ENCODE measurements at regions not wholly inside any gene's neighbourhood (a gene's known extent, or its start where the extent isn't known, plus 50 kb on each side); places are given as distances from the start of the nearest gene placed in this dataset.

DNA sequence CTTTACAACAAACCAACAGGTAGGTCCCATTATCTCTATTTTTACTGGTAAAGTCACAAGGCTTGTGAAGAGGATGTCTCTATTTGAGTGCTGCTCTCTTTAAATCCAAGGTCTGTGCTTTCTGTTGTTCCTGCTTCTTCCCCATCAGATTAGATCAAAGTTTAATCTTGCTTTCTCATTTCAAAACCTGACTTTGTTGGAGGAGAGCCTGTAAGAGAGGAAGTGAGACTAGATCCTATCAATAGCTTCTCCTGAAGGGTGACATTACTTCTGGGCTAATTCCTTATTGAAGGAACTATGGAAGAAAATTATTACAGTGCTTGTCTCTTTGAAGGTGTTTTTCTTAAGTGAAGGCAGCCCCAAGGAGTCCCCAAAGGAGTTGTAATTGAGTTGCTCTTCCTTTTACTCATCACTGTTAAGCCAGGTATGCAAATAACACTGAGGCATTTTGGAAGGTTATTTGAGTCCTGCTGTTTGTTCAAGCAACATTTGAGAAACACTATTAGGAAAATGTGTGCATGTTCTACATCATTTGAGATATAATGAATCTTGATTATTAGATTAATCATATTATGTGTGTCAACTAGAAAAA is 146.2 kb upstream of the MBL2 start:
- no peak for DNase-seq (ENCODE audit: low read depth, low spot score)
- H3K4me2 ChIP-seq (ENCODE audit: control insufficient read depth, extremely low read depth, insufficient read depth, low read depth, low read length): no peak overlapping the region
- no peaks in the 10 kb centered on the region for H3K79me2 ChIP-seq (ENCODE audit: control insufficient read depth, insufficient read depth, low read length)
- no peaks in the 10 kb centered on the region for H3K9me1 ChIP-seq (ENCODE audit: control insufficient read depth, extremely low read depth, insufficient read depth, low read length)
- H3K27ac ChIP-seq (ENCODE audit: control insufficient read depth, insufficient read depth, low read length): no peak overlapping the region
- H3K9me3 ChIP-seq (ENCODE audit: control insufficient read depth, low read depth, low read length): no peaks in the 10 kb centered on the region
- H4K20me1 ChIP-seq (ENCODE audit: control insufficient read depth, extremely low read depth, insufficient read depth, low read length): no peaks in the 10 kb centered on the region
- no peak overlapping the region for H2AFZ ChIP-seq (ENCODE audit: control insufficient read depth, low read length)
- H3K4me3 ChIP-seq (ENCODE audit: control insufficient read depth in 2 of 3, extremely low read depth in 1 of 3, insufficient read depth in 2 of 3, low read depth in 1 of 3, low read length in 3 of 3): no peak overlapping the region
- H3K4me1 ChIP-seq (ENCODE audit: control insufficient read depth, extremely low read depth, insufficient read depth, low read length): no peaks in the 10 kb centered on the region
- dilution Hi-C loops (cut with MboI; ENCODE audit: extremely low pct_ligation_motif_present, low sequenced_read_pairs): no loop called here
- no peaks in the 10 kb centered on the region for H3K36me3 ChIP-seq (ENCODE audit: control insufficient read depth in 2 of 2, extremely low read depth in 1 of 2, insufficient read depth in 2 of 2, low read length in 2 of 2)
- FAIRE-seq: no peak
- no peaks in the 10 kb centered on the region for H3K27me3 ChIP-seq (ENCODE audit: control insufficient read depth, extremely low read depth, insufficient read depth, low read length)
- TF ChIP-seq, protein P1, sequence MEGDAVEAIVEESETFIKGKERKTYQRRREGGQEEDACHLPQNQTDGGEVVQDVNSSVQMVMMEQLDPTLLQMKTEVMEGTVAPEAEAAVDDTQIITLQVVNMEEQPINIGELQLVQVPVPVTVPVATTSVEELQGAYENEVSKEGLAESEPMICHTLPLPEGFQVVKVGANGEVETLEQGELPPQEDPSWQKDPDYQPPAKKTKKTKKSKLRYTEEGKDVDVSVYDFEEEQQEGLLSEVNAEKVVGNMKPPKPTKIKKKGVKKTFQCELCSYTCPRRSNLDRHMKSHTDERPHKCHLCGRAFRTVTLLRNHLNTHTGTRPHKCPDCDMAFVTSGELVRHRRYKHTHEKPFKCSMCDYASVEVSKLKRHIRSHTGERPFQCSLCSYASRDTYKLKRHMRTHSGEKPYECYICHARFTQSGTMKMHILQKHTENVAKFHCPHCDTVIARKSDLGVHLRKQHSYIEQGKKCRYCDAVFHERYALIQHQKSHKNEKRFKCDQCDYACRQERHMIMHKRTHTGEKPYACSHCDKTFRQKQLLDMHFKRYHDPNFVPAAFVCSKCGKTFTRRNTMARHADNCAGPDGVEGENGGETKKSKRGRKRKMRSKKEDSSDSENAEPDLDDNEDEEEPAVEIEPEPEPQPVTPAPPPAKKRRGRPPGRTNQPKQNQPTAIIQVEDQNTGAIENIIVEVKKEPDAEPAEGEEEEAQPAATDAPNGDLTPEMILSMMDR (optimal IDR thresholded peaks at IDR 0.05 in 1 of 3, IDR thresholded peaks at IDR 0.05 in 1 of 3, conservative IDR thresholded peaks at IDR 0.05 in 1 of 3; ENCODE audit: extremely low read depth in 1 of 3, insufficient read depth in 2 of 3, low read length in 3 of 3): no peak
- no peak for TF ChIP-seq EZH2 (IDR thresholded peaks at IDR 0.05; ENCODE audit: low read length)
- H3K9ac ChIP-seq (ENCODE audit: control insufficient read depth, extremely low read depth, insufficient read depth, low read length): no peak overlapping the region

DNA sequence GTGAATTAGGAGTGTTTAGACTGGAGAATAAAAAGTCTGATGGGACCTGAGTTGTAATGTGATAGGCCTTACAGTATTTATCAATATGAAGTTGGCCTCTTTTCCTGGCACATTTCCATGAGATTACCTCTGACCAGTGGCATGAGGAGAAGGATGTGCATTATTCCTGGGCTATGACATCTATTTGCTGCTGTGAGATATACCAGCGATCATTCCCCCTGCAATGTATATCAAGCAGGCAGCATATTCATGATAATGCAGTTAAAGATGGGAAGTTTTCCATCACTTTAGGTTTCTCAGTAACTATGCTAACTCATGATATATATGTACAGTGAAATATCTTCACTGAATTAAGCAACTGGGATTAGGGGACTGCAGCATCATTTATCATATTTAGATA is 142.8 kb upstream of the MBL2 start:
- Histone ChIP-seq H3K79me2 (ENCODE audit: control insufficient read depth, insufficient read depth, low read length) (no peaks in the 10 kb centered on the region), H2AFZ (ENCODE audit: control insufficient read depth, low read length) (no peak overlapping the region), H4K20me1 (ENCODE audit: control insufficient read depth, extremely low read depth, insufficient read depth, low read length) (no peaks in the 10 kb centered on the region), H3K27me3 (ENCODE audit: control insufficient read depth, extremely low read depth, insufficient read depth, low read length) (no peaks in the 10 kb centered on the region), H3K9me1 (ENCODE audit: control insufficient read depth, extremely low read depth, insufficient read depth, low read length) (no peaks in the 10 kb centered on the region), H3K4me1 (ENCODE audit: control insufficient read depth, extremely low read depth, insufficient read depth, low read length) (no peaks in the 10 kb centered on the region), H3K9ac (ENCODE audit: control insufficient read depth, extremely low read depth, insufficient read depth, low read length) (no peak overlapping the region), H3K4me2 (ENCODE audit: control insufficient read depth, extremely low read depth, insufficient read depth, low read depth, low read length) (no peak overlapping the region), H3K9me3 (ENCODE audit: control insufficient read depth, low read depth, low read length) (no peaks in the 10 kb centered on the region), H3K27ac (ENCODE audit: control insufficient read depth, insufficient read depth, low read length) (no peak overlapping the region), H3K4me3 (ENCODE audit: control insufficient read depth in 2 of 3, extremely low read depth in 1 of 3, insufficient read depth in 2 of 3, low read depth in 1 of 3, low read length in 3 of 3) (no peak overlapping the region), H3K36me3 (ENCODE audit: control insufficient read depth in 2 of 2, extremely low read depth in 1 of 2, insufficient read depth in 2 of 2, low read length in 2 of 2) (no peaks in the 10 kb centered on the region)
- DNase-seq (ENCODE audit: low read depth, low spot score) (no peak), FAIRE-seq (no peak)
- no peak for TF ChIP-seq EZH2 (IDR thresholded peaks at IDR 0.05; ENCODE audit: low read length)
- TF ChIP-seq, protein P1 (optimal IDR thresholded peaks at IDR 0.05 in 1 of 3, IDR thresholded peaks at IDR 0.05 in 1 of 3, conservative IDR thresholded peaks at IDR 0.05 in 1 of 3; ENCODE audit: extremely low read depth in 1 of 3, insufficient read depth in 2 of 3, low read length in 3 of 3): no peak
- dilution Hi-C loops (cut with MboI; ENCODE audit: extremely low pct_ligation_motif_present, low sequenced_read_pairs): no loop called here
